Neural cell (in vitro differentiated cells): ENCODE measurements at regions not wholly inside any gene's neighbourhood (a gene's known extent, or its start where the extent isn't known, plus 50 kb on each side); places are given as distances from the start of the nearest gene placed in this dataset.

Source experiments
- CTCF ChIP-seq: fragments of 450-650 bp; IDR thresholded peaks from 2 replicates; pipeline ENCODE4 v1.5.1; 2014; ENCODE audit warnings: antibody characterized with exemption, mild to moderate bottlenecking, moderate library complexity; ENCODE audit not compliant: poor library complexity, severe bottlenecking
- EP300 ChIP-seq: fragments of 450-650 bp; conservative IDR thresholded peaks from 2 replicates; pipeline ENCODE4 v1.6.1; 2014; ENCODE audit warnings: antibody characterized with exemption, mild to moderate bottlenecking, moderate library complexity; ENCODE audit not compliant: poor library complexity, severe bottlenecking
- EZH2 ChIP-seq: fragments of 200-600, 300-800 bp; shearing (Covaris generic), sonication (generic); IDR thresholded peaks from 2 replicates; pipeline ENCODE4 v1.6.1; 2014; ENCODE audit warnings: antibody characterized with exemption, low read length, borderline replicate concordance, mild to moderate bottlenecking; ENCODE audit not compliant: insufficient read depth, poor library complexity, severe bottlenecking
- MXI1 ChIP-seq: fragments of 450-650 bp; conservative IDR thresholded peaks from 2 replicates; pipeline ENCODE4 v1.6.1; 2014; ENCODE audit warnings: antibody characterized with exemption, mild to moderate bottlenecking; ENCODE audit not compliant: poor library complexity, severe bottlenecking
- POLR2AphosphoS5 ChIP-seq: IDR thresholded peaks from 2 replicates; pipeline ENCODE4 v1.6.1; 2012
- RAD21 ChIP-seq: fragments of 450-650 bp; conservative IDR thresholded peaks from 2 replicates; pipeline ENCODE4 v1.6.1; 2014; ENCODE audit warnings: antibody characterized with exemption, mild to moderate bottlenecking, moderate library complexity
- SMC3 ChIP-seq: fragments of 450-650 bp; conservative IDR thresholded peaks from 2 replicates; pipeline ENCODE4 v1.6.1; 2014; ENCODE audit warnings: antibody characterized with exemption, mild to moderate bottlenecking, moderate library complexity; ENCODE audit not compliant: poor library complexity
- TAF1 ChIP-seq: IDR thresholded peaks from 2 replicates; pipeline ENCODE4 v1.6.1; 2012; ENCODE audit warnings: low read depth

DNA sequence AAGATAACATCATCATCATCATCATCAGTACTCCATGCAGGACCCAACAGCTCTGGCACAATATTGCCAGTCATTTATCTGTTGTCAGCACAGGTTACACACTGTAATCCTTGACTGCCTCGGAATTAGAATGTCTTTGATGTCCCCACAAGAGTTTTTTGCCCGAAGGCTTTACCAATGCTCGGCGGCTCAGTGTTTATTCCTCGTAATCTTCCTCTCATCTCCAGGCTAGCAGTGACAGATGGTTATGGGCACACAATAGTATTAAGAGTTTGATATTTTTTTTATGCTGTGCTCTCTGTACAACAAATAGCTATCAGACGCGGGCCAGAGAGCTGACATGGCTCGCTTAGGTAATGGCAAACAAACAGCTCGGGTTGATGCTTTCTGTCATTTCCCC, 515.2 kb downstream of the ZEB2 start:
- no peak for TF ChIP-seq EZH2
- no peak for TF ChIP-seq MXI1
- TF ChIP-seq CTCF = no peak
- TF ChIP-seq POLR2AphosphoS5 = no peak
- TF ChIP-seq EP300 = no peak
- no peak for TF ChIP-seq RAD21
- no peak for TF ChIP-seq SMC3
- no peak for TF ChIP-seq TAF1
